GM04504 (cell line): ENCODE measurements at regions not wholly inside any gene's neighbourhood (a gene's known extent, or its start where the extent isn't known, plus 50 kb on each side); places are given as distances from the start of the nearest gene placed in this dataset.
"Not testable (repeated sequence)": the region's sequence is repeated elsewhere in the genome, so short reads cannot be mapped to it uniquely, and the experiment has no call there.

Experiments
- DNase-seq: peaks from one replicate; pipeline ENCODE4 v3.0.0-alpha.2; 2012; ENCODE audit warnings: low read depth

DNA sequence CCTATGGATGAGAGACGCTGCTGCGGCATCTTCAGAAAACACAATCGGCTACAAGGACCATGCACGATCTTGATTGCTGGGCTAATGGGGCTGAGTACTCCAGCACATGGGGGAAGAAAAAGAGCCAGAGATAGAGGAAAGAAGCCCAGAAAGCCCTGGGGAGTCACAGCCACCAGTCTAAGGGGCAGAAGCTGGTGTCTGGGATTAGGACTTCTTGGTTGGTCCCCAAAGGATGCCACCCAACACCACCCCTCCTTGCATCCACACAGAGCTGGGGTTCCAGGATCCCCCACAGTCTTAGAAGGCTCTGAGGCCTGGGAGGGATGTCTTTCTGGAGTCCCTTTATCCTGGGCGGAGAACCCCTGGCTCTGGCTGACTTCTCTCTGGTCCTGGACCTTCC, 98.4 kb upstream of the TARDBP start:
- DNase-seq = no peak

DNA sequence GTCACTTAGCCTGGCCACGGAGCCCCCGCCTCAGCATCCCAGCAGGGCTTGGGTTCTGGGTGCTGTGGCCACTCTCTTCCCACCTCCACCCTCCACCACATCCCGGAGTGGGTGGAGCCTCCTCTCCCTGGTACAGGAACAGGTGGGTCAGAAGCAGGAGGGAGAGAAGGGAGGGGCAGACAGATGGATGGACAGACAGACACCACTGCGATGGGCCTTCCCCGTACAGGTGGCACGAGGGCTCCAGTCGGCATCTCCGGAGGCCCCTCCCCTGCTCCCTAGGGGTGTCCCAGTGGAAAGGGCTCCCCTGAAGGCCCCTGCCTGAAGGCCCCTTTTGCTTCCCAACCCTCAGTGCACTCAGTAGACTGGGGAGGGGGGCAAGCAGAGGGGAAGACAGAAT, 96.9 kb upstream of the TARDBP start:
- DNase-seq = no peak

DNA sequence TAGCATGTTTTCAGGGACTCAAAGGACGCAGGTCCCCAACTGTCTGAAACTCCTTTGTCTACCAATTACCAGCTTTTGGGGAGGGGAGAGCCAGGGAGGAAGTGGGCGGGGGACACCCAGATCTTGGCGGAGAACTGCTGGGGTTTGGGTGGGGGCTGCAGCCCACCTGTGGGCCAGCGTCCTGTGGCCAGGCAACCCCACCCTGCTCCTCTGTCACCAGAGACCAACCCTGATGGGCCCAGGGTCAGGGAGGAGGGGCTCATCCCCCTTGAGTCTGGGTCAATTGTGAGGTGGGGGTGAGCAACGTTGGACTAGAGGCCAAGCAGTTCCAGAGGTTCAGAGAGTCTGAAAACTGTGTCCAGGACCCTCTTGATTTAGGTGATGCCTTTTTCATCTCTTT, 96.1 kb upstream of the TARDBP start:
- no peak for DNase-seq

DNA sequence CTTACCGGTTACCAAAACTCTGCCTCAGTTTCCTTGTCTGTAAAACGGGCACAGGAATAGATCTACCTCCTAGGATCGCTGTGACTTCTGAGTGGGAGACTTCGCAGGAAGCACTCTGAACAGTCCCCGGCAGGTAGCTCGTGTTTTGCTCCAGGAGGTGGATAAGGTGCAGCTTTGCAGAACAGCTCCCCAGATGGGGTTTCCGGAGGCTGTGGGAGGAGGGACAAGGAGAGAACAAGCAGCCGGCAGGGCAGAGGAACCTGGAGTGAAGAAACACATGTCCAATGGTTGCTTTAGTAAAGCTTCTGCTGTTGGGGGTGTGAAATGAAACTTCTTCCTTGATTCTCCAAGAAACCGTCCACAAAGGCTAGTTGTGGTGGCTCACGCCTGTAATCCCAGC, 95.5 kb upstream of the TARDBP start:
- no peak for DNase-seq

DNA sequence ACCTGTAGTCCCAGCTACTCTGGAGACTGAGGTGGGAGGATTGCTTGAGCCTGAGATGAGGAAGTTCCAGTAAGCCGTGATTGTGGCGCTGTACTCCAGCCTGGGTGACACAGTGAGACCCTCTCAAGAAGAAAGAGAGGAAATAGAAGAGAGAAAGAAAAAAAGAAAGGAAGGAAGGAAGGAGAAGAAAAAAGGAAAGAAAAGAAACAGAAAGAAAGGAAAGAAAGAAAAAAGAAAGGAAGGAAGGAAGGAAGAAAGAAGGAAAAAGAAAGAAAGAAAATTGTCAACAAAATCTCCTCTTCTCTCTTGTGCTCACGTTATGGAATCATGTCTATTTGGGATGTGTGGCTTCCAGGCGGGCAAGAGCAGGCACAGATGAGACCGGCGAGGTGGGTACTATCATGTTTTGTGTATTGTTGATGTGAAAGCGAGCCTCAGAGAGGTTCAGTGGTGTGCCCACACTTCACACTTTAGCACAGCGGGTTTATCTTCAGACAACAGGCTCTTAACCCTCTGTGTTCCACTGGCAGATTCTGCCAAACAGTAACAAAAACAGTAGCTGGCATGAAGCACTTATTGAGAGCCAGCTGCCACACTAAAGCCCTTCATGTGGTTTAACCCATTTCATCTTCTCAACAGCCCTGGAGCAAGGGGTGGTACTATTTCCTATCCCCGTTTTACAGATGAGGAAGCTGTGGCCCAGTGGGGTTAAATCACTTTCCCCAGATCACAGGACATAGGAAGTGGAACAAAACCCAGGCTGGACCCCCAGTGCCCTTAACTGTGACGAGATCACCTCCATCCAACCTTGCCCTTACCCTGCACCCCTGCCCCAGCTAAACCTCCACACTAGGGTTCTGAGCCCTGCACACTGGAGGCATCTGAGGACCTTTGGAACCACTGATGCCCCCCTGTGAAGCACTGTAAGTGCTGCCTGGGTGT, 94.7 kb upstream of the TARDBP start:
- DNase-seq = no peak

DNA sequence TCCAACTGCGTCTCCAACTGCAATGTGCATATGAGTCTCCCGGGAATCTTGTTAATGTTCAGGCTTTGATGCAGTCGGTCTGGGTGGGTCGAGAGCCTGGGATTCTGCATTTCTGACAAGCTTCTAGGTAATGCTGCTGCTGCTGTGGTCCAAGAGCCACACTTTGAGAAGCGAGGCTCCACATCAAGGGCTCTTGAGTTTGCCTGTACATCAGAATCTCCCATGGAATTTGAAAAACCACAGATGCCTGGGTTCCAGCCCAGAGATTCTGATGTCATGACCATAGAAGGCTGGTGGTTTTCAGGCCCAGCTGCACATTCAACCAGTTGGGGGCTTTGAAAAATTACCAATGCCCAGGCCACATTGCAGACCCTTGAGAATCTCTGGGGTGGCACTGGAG, 93.9 kb upstream of the TARDBP start:
- DNase-seq = peak; percentile 27

DNA sequence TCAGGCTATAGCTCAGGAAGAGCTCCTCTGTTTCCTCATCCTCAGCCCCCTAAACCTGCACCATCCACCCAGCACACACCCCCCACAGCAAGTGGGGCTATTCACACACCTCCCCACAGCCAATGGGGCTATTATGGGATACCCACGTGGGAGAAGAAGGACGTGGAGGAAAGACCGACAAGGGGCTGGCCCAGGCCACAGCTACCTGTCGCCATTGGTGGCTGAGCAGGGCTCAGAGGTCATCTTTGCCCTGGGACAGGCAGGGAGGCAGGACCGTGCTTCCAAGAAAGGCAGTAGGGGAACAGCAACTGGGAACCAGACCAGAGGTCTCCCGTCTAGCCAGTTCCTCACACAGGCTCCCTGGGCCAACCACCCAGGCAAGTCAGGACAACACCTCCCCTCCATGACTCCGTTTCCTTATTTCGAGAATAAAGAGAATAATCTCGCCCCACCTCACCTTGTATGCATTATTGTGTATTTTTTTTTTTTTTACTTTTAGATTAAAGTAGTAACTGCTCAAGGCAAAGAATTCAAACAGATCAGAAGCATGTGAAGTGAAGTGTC, 92.3 kb upstream of the TARDBP start:
- DNase-seq = no peak

DNA sequence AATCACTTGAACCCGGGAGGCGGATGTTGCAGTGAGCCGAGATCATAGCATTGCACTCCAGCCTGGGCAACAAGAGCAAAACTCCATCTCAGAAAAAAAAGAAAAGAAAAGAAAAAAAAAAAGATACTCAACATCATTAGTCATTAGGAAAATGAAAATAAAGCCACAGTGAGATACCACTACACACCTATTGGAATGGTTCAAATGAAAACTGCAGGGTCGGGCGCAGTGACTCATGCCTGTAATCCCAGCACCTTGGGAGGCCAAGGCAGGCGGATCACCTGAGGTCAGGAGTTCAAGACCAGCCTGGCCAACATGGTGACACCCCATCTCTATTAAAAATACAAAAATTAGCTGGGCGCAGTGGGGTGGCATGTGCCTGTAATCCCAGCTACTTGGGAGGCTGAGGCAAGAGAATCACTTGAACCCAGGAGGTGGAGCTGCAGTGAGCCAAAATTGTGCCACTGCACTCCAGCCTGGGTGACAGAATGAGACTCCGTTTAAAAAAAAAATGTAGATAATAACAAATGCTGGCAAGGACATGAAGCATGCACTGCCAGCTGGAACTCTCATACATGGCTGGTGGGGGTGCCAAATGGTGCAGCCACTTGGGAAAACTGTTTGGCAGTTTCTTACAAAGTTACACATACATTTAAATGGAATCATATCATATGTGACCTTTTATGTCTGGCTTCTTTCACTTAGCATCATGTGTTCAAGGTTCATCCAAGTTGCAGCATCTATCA, 90.0 kb upstream of the TARDBP start:
- DNase-seq = not testable (repeated sequence)

DNA sequence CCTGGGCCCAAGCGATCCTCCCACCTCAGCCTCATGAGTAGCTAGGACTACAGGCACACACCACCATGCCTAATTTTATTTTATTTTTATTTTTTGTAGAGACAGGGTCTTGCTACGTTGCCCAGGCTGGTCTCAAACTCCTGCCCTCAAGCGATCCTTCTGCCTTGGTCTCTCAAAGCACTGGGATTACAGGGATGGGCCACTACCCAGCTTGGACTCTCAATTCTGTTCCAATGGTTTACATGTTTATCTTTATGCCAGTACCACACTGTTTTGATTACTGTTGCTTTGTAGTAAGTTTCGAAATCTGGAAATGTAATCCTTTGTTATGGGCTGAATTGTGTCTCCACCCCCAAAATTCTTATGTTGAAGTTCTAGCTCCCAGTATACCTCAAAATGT, 88.4 kb upstream of the TARDBP start:
- DNase-seq = no peak

DNA sequence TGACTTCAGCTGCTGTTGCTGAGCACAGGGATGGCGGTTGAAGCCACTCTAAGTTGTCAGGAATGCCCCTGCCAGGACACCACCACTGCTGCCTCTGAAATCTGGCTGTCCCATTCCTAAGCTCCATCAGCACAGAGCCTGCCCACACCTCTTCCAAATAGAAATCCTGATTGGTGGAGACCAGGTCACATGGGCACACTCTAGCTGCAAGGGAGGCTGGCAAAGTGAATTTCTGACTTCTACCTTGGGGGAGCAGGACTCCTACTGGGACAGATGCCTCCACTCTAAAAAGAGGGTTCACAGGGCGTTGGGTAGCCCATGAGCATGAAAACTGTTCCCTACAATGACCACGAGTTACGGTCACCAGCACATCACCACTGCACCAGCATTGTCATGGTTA, 83.8 kb upstream of the TARDBP start:
- no peak for DNase-seq

DNA sequence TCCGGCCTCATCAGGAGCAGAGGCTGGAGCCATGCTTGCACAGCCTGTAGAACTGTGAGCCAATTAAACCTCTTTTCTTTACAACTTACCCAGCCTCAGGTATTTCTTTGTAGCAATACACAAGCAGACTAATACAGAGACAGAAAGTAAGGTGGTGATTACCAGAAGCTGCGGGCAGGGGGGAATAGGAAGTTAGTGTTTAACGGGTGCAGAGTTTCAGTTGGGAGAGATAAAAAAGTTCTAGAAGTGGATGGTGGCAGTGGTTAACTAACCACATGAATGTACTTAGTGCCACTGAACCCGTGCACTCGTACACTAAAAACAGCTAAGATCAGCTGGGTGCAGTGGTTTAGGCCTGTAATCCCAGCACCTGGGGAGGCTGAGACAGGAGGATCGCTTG, 80.4 kb upstream of the TARDBP start:
- DNase-seq = no peak

DNA sequence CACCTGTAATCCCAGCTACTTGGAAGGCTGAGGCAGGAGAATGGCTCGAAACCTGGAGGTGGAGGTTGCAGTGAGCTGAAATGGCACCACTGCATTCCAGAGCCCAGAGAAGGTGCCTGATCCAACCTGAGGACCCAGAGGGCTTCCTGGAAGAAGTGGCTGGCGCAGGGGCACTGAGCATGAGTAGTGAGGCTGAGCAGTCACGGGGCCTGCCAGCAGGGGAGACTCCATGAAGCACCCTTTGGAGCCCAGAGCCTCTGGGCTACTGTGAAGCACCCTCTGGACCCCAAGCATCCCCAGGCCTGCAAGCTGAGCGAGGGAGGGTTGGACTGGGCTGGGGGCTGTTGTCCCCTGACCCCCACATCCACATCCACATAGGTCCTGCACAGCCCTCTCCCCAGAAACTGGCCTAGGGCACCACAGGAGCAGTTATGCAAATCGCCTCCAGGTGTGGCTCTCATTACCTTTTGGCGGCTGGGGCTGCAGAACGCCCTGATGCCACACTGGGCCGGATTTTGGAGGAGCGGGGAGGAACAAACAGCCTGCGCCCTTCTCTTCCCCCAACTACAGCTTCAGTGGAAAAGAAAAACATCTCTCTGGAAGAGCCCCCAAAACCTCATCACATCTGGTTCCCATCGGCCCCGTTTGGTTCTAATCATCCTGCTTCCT, 78.2 kb upstream of the TARDBP start:
- no peak for DNase-seq

DNA sequence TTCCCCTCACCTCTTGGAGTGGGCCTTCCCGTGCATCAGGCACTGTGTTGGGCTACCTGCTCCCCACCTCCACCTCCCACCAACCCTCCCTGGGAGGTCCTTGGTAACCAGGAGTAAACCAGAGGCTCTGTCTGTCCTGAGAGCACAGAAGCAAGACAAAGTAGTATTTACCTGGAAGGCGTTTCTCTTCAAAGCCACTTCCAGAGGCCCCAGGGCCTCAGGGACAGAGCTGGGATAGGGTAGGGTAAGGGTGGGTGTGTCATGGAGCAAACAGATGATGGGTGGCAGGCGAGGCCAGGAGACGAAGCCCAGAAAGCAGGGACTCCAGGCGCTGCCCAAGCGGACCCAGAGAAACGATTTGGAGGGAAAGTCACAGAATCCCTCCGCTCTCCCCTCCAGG, 77.2 kb upstream of the TARDBP start:
- DNase-seq = no peak

DNA sequence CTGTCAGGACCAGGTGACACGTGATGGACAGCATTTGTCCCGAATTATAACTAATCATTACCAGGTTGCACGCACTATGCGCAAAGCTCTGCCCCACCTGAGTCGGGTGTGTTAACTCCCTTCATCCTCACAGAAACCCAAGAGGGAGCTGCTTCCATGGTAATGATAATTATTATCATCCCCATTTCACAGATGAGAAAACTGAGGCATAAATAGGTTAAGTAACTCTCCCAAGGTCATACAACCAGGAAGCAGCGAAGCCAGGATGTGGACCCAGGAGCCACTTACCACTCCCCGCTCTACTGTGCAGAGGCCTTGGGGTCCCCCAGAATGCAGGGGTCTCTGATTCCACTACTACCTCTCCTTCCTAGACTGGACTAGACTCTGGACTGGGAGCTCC, 76.7 kb upstream of the TARDBP start:
- DNase-seq = no peak

DNA sequence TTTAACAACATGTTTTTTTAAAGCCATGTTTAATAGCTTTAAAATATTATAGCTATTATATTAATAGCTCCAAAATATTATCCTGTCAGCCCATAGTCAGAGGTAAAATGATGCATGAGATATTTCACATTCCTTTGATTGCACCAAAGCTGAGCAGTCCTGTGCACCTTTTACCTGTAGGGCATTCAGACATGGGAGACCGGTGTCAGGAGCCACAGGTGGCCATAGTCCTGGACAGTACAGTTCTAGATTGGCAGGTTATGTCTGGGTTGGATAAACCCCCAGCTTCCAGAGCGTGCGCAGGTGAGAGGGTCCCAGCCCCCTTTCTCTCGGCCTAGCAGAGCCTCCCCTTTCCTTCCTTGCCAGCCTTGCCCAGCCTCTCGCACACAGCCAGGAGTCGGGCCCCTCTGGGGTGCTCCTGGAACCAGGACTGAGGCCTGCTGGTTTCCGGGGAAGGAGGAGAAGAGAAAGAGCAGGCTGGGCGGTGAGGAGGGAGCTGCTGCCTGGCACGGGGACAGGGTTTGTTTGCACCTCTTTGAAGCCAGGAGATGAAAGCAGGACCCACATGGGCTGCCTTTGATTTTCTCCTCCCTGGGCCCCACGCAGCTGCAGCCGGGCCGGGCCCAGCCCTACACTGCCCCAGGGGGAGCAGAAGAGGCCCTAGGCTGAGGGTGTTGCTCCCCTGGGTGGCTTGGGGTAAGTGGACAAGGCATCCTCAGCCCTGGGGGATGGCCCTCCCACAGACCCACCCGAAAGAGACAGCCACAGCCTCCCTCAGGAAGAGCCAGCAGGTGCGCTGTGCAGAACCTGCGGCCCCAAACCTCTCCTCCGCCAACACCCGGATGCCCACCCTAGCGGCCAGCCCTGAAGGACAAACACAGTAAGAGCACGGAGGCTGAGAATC, 75.2 kb upstream of the TARDBP start:
- DNase-seq = no peak

DNA sequence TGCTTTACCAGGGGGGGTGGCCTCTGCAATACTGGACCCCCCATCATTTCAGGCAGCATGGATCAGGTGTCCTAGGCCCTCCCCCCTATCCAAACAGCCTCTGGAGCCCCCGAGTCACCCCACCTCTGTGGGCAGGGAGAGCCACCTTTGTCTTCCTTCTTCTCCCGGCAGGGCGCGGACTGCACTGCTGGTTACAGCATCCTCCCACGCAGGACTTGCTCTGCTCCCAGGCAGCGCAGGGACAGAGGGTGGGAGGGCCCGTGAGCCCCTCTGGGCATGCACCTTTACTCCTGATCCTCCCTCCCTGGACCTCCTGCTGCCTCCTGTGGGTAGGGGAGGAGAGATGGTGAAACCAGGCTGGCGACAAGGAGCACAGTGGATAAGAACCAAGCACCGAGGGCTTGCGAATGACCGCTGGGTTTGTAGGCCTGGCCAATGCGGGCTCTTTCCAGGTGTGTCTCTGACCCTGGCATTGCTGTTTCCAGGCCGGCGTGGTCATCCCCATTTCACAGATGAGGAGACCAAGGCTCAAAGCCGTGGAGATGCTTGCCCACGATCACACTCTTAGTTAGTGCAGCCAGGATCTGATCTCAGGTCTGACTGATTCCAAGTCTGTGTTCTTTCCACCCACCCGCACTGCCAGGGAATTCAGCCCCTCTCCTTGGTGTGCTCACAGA, 73.6 kb upstream of the TARDBP start:
- DNase-seq = no peak

DNA sequence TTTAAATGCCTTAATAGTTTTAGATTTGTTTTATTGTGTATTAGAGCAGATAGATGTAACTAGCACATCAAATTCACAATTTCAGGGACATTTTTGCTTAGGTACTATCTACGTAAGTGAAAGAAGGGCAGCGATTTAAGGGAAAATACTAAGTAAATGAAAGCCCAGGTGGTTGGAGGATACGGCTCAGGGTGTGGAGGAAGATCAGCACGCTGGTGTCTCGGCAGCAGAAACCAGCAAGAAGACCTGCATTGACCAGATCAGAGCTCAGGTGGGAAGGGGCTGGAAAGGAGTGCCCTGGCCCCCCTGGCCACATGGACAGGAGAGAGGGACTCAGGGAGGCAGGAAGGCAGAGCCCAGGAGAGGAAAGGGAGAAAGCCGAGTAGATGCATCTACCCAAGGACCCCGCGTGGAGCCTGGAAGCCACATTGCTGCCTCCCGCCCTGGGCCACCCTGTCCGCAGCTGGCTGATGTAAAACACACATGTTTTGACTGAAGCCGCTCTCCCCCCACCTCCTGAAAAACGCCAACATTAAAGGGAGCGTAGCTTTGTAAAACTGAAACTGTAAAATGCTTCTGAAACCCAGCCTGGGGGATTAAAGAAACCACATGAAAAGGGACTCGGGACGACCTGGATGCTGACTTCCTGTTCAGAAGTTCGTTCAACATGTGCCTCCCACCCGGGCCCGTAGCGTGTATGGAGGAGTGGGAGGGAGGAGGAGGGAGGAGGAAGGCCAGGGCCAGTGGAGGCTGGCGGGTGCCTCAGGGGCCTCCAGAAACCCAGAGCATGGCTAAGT, 72.6 kb upstream of the TARDBP start:
- no peak for DNase-seq

DNA sequence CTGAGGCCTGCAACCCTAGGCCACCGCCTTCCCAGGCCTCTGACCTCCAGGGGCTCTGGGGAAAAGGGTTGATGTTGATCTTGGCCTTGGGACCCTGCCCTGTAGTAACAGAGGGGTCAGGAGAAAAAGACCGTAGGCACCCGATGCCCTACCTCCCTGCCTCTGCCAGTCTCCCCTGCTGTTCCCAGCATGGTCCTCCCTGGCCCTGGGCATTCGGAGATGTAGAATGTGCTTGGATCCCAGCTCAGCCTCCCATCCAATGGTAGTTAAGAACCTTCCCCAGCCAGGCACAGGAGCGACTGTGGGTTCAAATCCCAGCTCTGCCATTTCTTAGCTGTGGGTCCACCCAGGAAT, 72.0 kb upstream of the TARDBP start:
- no peak for DNase-seq

DNA sequence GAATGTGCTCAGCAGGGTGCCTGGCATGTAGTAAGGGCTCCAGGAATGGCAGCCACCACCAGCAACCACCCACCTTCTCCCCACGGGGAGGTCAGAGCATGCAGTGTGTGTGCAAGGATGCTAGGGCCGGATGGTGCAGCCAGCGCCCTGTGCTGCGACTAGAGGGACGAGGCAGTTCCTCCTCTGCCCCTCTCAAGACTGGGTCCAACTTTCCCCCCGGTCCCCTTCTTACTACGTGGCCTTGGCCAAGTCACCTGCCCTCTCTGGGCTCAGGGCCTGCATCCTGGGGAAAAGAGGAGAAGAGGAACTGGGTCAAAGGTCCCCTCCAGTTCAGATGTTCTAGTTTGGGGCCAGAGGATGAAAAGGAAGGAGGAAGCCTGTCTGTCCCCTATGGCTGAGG, 71.6 kb upstream of the TARDBP start:
- no peak for DNase-seq

DNA sequence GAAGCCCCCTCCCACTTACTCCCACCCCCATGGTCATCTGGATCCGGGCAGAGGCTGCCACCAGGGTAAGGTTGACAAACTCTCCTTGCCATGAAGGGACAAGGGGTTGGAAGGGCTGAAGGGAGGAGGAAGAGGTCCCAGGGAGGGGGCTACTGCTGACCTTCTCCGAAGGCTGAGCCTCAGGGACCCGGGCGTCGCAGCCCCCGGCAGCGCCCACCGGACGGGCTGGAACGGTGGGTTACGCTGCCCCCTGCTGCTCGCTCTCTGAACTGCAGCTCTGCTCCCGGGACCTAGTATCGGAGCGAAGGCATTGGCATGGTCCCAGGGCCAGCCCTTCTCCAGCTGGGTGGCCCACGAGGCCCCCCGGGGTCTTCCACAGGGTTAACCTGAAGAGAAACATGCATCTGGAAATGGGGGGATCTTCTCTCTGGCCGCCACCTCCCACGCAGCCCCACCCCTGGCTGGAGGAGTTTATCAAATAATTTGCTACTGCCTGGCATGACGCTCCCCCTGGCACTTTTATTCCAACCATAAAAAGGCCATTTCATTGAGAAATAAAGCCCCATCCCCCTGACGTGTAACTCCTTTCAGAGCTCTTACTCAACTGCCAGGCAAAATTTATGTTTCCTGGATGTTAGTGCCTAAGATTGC, 70.4 kb upstream of the TARDBP start:
- DNase-seq = no peak
